ENCODE measurements at regions not wholly inside any gene's neighbourhood (a gene's known extent, or its start where the extent isn't known, plus 50 kb on each side); places are given as distances from the start of the nearest gene placed in this dataset.

DNA sequence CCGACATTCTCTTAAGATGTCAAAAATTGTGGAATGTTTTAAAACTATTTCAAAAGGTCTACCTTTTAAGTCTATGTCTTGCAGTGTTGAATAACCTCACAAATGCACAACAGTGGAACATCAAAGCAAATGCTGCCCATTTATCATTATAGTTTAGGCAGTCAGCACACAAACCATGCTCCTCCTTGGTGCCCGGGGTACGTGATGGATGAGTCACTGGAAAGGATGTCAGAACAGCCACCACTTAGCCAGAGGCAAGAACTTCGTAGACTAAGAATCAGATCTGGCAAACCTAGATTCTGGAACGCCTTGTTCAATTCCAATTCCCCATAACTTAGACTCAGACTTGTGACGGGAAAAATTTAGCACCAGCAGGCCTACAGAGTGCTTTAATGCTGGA is 343.6 kb downstream of the FGF9 start:
- no peak for FAIRE-seq

GRCh38 chr13:22017226-22017625 is 346.4 kb downstream of the FGF9 start:
- no peak for FAIRE-seq

GRCh38 chr13:22018076-22018835 is 347.4 kb downstream of the FGF9 start:
- FAIRE-seq = no peak

DNA sequence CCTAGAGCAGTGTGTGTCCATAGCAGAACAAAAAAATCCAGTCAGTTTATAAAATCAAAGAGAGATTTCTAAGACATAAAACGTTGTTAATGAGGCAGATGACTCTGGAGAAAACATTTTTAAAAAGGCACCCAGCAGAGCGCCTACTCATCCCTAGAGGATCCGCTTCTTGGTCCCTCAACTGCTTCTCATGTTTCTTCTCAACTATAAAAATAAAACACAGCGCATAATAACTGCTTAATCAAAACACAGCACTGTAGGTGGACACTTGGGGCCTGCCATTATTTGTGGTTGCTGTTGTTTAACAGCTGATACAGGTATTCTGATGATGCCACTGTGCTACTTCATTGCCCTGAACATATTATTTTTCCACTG is 347.9 kb downstream of the FGF9 start:
- FAIRE-seq = no peak

GRCh38 chr13:22024381-22024994 is 353.6 kb downstream of the FGF9 start:
- no peak for FAIRE-seq

DNA sequence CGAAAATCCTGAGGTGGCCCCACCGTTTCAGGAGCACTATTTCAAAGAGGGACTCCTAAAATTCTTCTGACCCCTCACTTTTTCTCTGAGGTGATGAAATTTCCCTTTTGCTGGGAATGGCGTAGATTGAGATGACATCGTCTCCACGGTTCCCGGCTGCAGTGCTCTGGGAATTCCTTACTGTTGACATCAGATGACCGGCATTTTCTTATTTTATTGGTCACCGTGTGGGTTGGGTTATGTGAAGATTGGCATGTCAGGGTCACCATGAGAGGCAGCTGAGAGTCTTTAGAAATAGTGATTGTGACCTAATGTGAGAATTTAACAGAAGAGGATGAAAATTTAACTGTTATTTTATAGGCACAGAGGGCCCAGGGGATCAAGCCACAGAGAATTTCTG is 356.7 kb downstream of the FGF9 start:
- no peak for FAIRE-seq

DNA sequence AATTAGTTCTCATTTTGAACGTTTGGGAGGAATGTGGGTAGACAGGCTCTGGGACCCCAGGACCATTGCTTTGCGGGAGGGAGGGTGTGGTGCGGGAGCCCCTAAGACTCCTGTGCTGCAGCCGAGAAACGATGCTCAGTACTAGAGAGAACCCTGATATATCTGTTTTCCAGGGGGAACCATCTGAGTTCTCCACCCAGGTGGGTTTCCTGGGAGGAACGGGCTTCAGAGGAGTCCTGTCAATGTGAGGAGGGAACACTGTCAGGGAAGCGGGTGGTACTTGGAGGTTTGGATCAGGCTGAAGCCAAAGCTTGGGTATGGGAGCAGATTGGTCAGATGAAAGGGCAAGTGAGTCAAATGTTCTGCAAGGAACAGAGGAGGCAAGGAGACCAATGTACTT is 358.0 kb downstream of the FGF9 start:
- no peak for FAIRE-seq

- no peak for FAIRE-seq
Measured at GRCh38 chr13:22030321-22030720, 359.4 kb downstream of the FGF9 start.

DNA sequence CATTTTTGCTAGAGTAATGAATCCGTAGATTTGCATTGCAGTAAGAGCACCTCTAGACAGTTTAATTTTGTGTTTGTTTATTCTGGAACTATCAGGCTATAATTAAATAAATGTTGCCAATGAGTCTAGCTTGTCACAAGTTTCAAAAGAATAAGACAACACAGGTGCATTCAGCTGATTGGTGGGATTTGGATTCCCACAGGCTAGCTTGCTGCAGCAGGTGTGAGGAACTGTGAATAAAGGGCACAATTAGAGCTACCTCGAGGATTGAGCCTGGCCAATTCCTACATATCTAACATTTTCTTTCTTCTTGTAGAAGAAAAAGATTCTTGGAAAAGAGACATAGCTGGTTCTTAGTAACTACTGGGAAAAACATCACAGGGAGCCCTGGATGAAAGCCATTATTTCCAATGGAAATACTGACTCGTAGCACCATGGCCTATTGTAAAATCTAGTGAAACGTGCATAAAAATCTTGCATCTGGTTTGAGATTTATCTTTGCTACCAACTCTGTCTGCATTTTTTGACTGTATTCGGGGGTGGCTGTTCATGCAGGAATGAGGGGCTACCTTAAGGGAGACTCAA is 360.9 kb downstream of the FGF9 start:
- FAIRE-seq = no peak

DNA sequence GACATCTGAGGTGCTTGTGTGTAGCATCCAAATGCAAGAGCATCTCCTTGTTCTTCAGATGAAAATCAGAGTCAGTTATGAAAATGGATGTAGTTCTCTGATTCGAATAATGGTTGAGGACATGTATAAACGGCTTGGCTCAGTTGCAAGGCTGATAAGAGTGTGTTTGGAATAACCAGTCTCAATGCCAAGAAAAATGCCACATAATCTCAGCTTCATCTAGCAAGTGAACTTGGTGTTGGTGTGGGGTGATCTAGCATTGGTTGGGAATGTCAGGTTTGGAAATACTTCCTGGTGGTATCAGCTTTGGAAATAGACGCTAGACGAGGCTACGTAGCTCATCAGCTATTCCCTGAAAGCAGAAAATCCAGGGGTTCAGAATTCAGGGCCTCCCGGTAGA is 362.0 kb downstream of the FGF9 start:
- FAIRE-seq = no peak

GRCh38 chr13:22039961-22040360 is 369.1 kb downstream of the FGF9 start:
- no peak for FAIRE-seq

GRCh38 chr13:22040810-22041364 is 370.0 kb downstream of the FGF9 start:
- FAIRE-seq = no peak

- FAIRE-seq = no peak
Measured at GRCh38 chr13:22041741-22042140, 370.9 kb downstream of the FGF9 start.

DNA sequence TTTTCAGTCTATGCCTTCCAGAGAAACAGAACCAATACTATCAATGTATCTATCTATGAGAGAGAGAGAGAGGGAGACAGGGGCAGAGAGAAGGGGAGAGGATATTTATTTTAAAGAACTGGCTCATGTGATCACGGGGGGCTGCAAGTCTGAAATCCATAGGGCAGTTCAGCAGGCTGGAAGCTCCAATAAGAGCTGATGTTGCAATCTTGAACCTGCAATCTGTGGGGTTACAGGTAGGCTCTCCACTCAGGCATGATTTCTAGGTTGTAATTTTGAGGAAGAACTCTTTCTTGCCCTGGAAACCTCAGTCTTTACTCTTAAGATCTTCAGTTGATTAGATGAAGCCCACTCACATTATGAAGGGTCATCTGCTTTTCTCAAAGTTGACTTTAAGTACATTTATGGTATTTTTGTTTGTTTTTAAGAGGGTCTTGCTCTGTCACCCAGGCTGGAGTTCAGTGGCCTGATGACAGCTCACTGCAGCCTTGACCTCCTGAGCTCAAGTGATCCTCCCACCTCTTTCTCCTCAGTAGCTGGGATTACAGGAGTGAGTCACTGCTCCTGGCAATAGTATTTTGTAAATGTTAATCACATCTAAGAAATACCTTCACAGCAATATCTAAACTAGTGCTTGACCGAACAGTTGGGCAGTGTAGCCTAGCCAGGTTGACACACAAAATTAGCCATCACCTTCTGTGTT is 376.4 kb downstream of the FGF9 start:
- FAIRE-seq = no peak

- no peak for FAIRE-seq
Measured at GRCh38 chr13:22047785-22048104, 376.9 kb downstream of the FGF9 start.

GRCh38 chr13:22049384-22049783 is 378.5 kb downstream of the FGF9 start:
- no peak for FAIRE-seq

GRCh38 chr13:22050951-22051563 is 380.2 kb downstream of the FGF9 start:
- no peak for FAIRE-seq

- FAIRE-seq = no peak
Measured at GRCh38 chr13:22053053-22053452, 382.2 kb downstream of the FGF9 start.

GRCh38 chr13:22055259-22055658 is 384.4 kb downstream of the FGF9 start:
- no peak for FAIRE-seq

DNA sequence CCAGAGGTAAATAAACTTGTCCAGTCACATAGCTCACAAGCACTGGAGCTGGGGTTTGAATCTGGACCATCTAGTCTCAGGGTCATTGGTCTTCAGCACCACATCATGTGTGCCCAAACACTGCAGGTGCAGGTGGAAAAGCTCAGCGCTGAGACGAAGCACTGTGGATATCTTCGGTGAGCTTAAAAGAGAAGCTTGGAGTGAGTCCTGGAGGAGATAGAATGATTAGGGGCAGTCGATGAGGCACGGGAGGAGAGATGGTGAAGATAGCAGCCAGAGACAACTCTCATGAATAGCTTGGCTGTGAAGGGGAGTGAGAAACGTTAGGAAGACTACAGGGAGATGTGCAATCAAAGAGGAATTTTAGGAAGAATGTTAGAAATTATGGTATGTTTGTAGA is 389.3 kb downstream of the FGF9 start:
- FAIRE-seq = no peak

GRCh38 chr13:22061371-22061805 is 390.5 kb downstream of the FGF9 start:
- no peak for FAIRE-seq

DNA sequence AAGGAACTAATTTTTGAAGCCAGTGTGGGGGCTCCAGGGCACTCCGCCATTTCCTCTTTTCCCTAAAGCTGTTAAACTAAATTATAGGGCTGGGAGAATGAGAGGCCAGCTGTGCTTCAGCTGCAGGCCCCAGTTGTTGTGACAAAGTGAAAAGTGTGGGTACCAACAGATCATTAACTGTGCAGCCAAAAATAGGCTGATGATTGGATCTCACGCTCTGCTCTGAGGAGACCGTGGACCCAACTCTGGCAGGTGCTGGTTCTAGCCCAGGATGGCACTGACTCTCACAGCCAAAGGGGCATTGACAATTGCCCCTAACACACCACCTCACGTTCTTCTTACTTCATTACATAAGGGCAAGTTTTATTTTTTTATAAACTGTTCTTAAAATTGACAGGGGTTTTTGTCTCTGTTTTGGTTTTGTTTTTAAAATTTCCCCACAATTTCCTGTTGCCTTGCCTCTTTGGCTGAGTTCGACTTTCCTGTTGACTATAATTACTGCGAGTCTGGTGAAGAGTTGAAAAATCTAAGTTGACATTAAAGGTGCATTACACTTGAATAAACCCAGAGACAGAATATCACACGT is 391.0 kb downstream of the FGF9 start:
- FAIRE-seq = no peak

Data from endometrium (tissue), 2 donors.